Astrocyte (in vitro differentiated cells and primary cell): ENCODE measurements at regions not wholly inside any gene's neighbourhood (a gene's known extent, or its start where the extent isn't known, plus 50 kb on each side); places are given as distances from the start of the nearest gene placed in this dataset.

ENCODE experiments used
- DNase-seq: peaks from one replicate; pipeline ENCODE4 v3.0.0-alpha.2; 2010; ENCODE audit warnings: low read depth
- FAIRE-seq: peaks from 2 replicates; lab custom pipeline; 2011; peaks lifted over from hg19 to GRCh38; lab: Jason Lieb, UNC
- H2AFZ ChIP-seq: 2 replicates; pipeline ENCODE4 v1.6.0; 2012; ENCODE audit warnings: low read depth, low read length, inconsistent platforms
- H3K27ac ChIP-seq: 2 replicates; pipeline ENCODE4 v1.5.1; 2011; ENCODE audit warnings: low read depth, low read length, inconsistent platforms
- H3K27me3 ChIP-seq: 2 replicates; pipeline ENCODE4 v1.6.0; 2011; ENCODE audit warnings: low read length, inconsistent platforms; ENCODE audit not compliant: insufficient read depth
- H3K36me3 ChIP-seq: 2 replicates; pipeline ENCODE4 v1.5.1; 2011; ENCODE audit warnings: low read length, inconsistent platforms; ENCODE audit not compliant: insufficient read depth
- H3K4me1 ChIP-seq: 2 replicates; pipeline ENCODE4 v1.5.1; 2011; ENCODE audit warnings: low read length, inconsistent platforms; ENCODE audit not compliant: insufficient read depth
- H3K4me2 ChIP-seq: 2 replicates; pipeline ENCODE4 v1.6.0; 2012; ENCODE audit warnings: low read length, inconsistent platforms
- H3K4me3 ChIP-seq: 2 replicates; pipeline ENCODE4 v1.5.1; 2011; ENCODE audit warnings: low read depth, mild to moderate bottlenecking, low read length, inconsistent platforms; ENCODE audit not compliant: insufficient read depth
- H3K79me2 ChIP-seq: 2 replicates; pipeline ENCODE4 v1.6.0; 2012; ENCODE audit warnings: mild to moderate bottlenecking, low read length, inconsistent platforms; ENCODE audit not compliant: insufficient read depth
- H3K9ac ChIP-seq: 2 replicates; pipeline ENCODE4 v1.6.0; 2012; ENCODE audit warnings: mild to moderate bottlenecking, low read length, inconsistent platforms
- H3K9me3 ChIP-seq: 2 replicates; pipeline ENCODE4 v1.5.1; 2012; ENCODE audit warnings: low read depth, mild to moderate bottlenecking, low read length, inconsistent platforms; ENCODE audit not compliant: insufficient read depth
- H4K20me1 ChIP-seq: 2 replicates; pipeline ENCODE4 v1.6.0; 2012; ENCODE audit warnings: low read length, inconsistent platforms; ENCODE audit not compliant: insufficient read depth
- H3K27ac Mint-ChIP-seq: one replicate; pipeline ENCODE4 v1.8.0; 2021; ENCODE audit warnings: mild to moderate bottlenecking, mixed read lengths; ENCODE audit not compliant: unreplicated experiment
- H3K27me3 Mint-ChIP-seq: one replicate; pipeline ENCODE4 v1.8.0; 2021; ENCODE audit warnings: low read depth, mixed read lengths; ENCODE audit not compliant: unreplicated experiment
- H3K36me3 Mint-ChIP-seq: one replicate; pipeline ENCODE4 v1.8.0; 2021; ENCODE audit warnings: low read depth, mixed read lengths; ENCODE audit not compliant: unreplicated experiment
- H3K4me1 Mint-ChIP-seq: one replicate; pipeline ENCODE4 v1.8.0; 2021; ENCODE audit warnings: low read depth, mixed read lengths; ENCODE audit not compliant: unreplicated experiment
- H3K4me3 Mint-ChIP-seq: one replicate; pipeline ENCODE4 v1.8.0; 2021; ENCODE audit warnings: mild to moderate bottlenecking, moderate library complexity, mixed read lengths; ENCODE audit not compliant: unreplicated experiment
- H3K9me3 Mint-ChIP-seq: one replicate; pipeline ENCODE4 v1.8.0; 2021; ENCODE audit warnings: mild to moderate bottlenecking, mixed read lengths; ENCODE audit not compliant: unreplicated experiment
- CTCF ChIP-seq: IDR thresholded peaks from 2 replicates; pipeline ENCODE4 v1.5.1; 2011; ENCODE audit warnings: low read depth, mild to moderate bottlenecking, inconsistent platforms, low read length, moderate library complexity; ENCODE audit not compliant: insufficient read depth
- EZH2 ChIP-seq: IDR thresholded peaks from 2 replicates; pipeline ENCODE4 v1.6.1; 2012; ENCODE audit warnings: mild to moderate bottlenecking, low read length, inconsistent platforms; ENCODE audit not compliant: insufficient read depth

- H3K27ac ChIP-seq: peak overlapping the region; percentile 81
- FAIRE-seq: peak; percentile 95
- peaks cover 18% of the 10 kb centered on the region for H3K27me3 ChIP-seq
- Mint-ChIP-seq H3K36me3 (peaks cover 1% of the 10 kb centered on the region), H3K4me3 (peak overlapping the region; percentile 79), H3K4me1 (peaks cover 31% of the 10 kb centered on the region), H3K9me3 (no peaks in the 10 kb centered on the region), H3K27me3 (no peaks in the 10 kb centered on the region), H3K27ac (peak overlapping the region; percentile 99)
- no peaks in the 10 kb centered on the region for H3K79me2 ChIP-seq
- no peaks in the 10 kb centered on the region for H4K20me1 ChIP-seq
- H3K36me3 ChIP-seq: no peaks in the 10 kb centered on the region
- peak overlapping the region; percentile 82 for H3K4me2 ChIP-seq
- peak overlapping the region; percentile 77 for H3K9ac ChIP-seq
- peak; percentile 96 for DNase-seq
- no peaks in the 10 kb centered on the region for H3K9me3 ChIP-seq
- peaks cover 43% of the 10 kb centered on the region for H3K4me1 ChIP-seq
- no peak overlapping the region for H2AFZ ChIP-seq
- peak overlapping the region; percentile 1 for H3K4me3 ChIP-seq
- TF ChIP-seq CTCF: no peak
- no peak for TF ChIP-seq EZH2
Observed at GRCh38 chr3:64460877-64461276, 226.9 kb downstream of the ADAMTS9 start.

GRCh38 chr3:64460141-64460730 lies 227.6 kb downstream of the ADAMTS9 start:
- H3K79me2 ChIP-seq: no peaks in the 10 kb centered on the region
- DNase-seq (no peak), FAIRE-seq (peak; percentile 13)
- Mint-ChIP-seq H3K9me3 (no peaks in the 10 kb centered on the region), H3K4me1 (peaks cover 31% of the 10 kb centered on the region), H3K4me3 (peak overlapping the region; percentile 79), H3K27me3 (no peaks in the 10 kb centered on the region), H3K27ac (peak overlapping the region; percentile 99), H3K36me3 (peaks cover 1% of the 10 kb centered on the region)
- H3K9ac ChIP-seq: no peak overlapping the region
- peaks cover 15% of the 10 kb centered on the region for H3K27me3 ChIP-seq
- H3K4me3 ChIP-seq: no peak overlapping the region
- peak overlapping the region; percentile 81 for H3K27ac ChIP-seq
- H3K4me2 ChIP-seq: peak overlapping the region; percentile 82
- peaks cover 43% of the 10 kb centered on the region for H3K4me1 ChIP-seq
- H4K20me1 ChIP-seq: no peaks in the 10 kb centered on the region
- H3K36me3 ChIP-seq: no peaks in the 10 kb centered on the region
- no peak overlapping the region for H2AFZ ChIP-seq
- H3K9me3 ChIP-seq: no peaks in the 10 kb centered on the region
- TF ChIP-seq CTCF (no peak), EZH2 (no peak)

- Histone ChIP-seq H3K9me3 (no peaks in the 10 kb centered on the region), H3K27me3 (peaks cover 15% of the 10 kb centered on the region), H4K20me1 (no peaks in the 10 kb centered on the region), H3K79me2 (no peaks in the 10 kb centered on the region), H2AFZ (no peak overlapping the region), H3K4me3 (no peak overlapping the region), H3K9ac (no peak overlapping the region), H3K36me3 (no peaks in the 10 kb centered on the region), H3K27ac (no peak overlapping the region), H3K4me2 (no peak overlapping the region), H3K4me1 (peaks cover 43% of the 10 kb centered on the region)
- H3K36me3 Mint-ChIP-seq: peaks cover 2% of the 10 kb centered on the region
- no peaks in the 10 kb centered on the region for H3K27me3 Mint-ChIP-seq
- no peak for DNase-seq
- peak overlapping the region; percentile 55 for H3K4me3 Mint-ChIP-seq
- peak overlapping the region; percentile 99 for H3K27ac Mint-ChIP-seq
- no peaks in the 10 kb centered on the region for H3K9me3 Mint-ChIP-seq
- FAIRE-seq: no peak
- H3K4me1 Mint-ChIP-seq: peaks cover 28% of the 10 kb centered on the region
- no peak for TF ChIP-seq EZH2
- no peak for TF ChIP-seq CTCF
Observed at GRCh38 chr3:64459711-64460110, 228.1 kb downstream of the ADAMTS9 start.
